ENCODE measurements at regions not wholly inside any gene's neighbourhood (a gene's known extent, or its start where the extent isn't known, plus 50 kb on each side); places are given as distances from the start of the nearest gene placed in this dataset.

GRCh38 chr16:72444696-72445095, 272.7 kb upstream of the PMFBP1 start:
- Histone ChIP-seq H3K4me2 (no peak overlapping the region), H3K4me1 (ENCODE audit: insufficient read depth) (no peaks in the 10 kb centered on the region), H2AFZ (no peak overlapping the region), H3K27ac (no peak overlapping the region), H3K36me3 (replicated peaks; ENCODE audit: insufficient read depth, low read depth) (no peaks in the 10 kb centered on the region), H3K79me2 (no peaks in the 10 kb centered on the region), H3K4me3 (no peak overlapping the region), H3K9me3 (ENCODE audit: low read depth) (no peaks in the 10 kb centered on the region), H3K9me2 (replicated peaks; ENCODE audit: insufficient read depth) (no peaks in the 10 kb centered on the region), H4K20me1 (ENCODE audit: insufficient read depth, poor library complexity, severe bottlenecking) (no peaks in the 10 kb centered on the region), H3K27me3 (no peaks in the 10 kb centered on the region)
- TF ChIP-seq CTCF (IDR thresholded peaks at IDR 0.05; ENCODE audit: poor library complexity) (no peak), EZH2phosphoT487 (IDR thresholded peaks at IDR 0.05; ENCODE audit: low read depth, severe bottlenecking, unreplicated experiment) (no peak), EZH2 (IDR thresholded peaks at IDR 0.05; ENCODE audit: borderline replicate concordance) (no peak)
- 97% methylated on average over 1 of the region's 1 CpG for WGBS (ENCODE audit: low lambda C conversion rate, missing lambda C conversion rate)
- DNase-seq (ENCODE audit: low spot score), result no peak

- H2AFZ ChIP-seq, result no peak overlapping the region
- no peak overlapping the region for H3K4me3 ChIP-seq
- WGBS (ENCODE audit: low lambda C conversion rate, missing lambda C conversion rate), result 67% methylated on average over 1 of the region's 1 CpG
- no peak overlapping the region for H3K4me2 ChIP-seq
- TF ChIP-seq CTCF (IDR thresholded peaks at IDR 0.05; ENCODE audit: poor library complexity) (no peak), EZH2 (IDR thresholded peaks at IDR 0.05; ENCODE audit: borderline replicate concordance) (no peak)
- H3K36me3 ChIP-seq (replicated peaks; ENCODE audit: insufficient read depth, low read depth), result no peaks in the 10 kb centered on the region
- no peaks in the 10 kb centered on the region for H3K4me1 ChIP-seq (ENCODE audit: insufficient read depth)
- H3K27me3 ChIP-seq, result no peaks in the 10 kb centered on the region
- H3K9me3 ChIP-seq (ENCODE audit: low read depth), result no peaks in the 10 kb centered on the region
- H3K27ac ChIP-seq, result no peak overlapping the region
- H3K9me2 ChIP-seq (replicated peaks; ENCODE audit: insufficient read depth), result no peaks in the 10 kb centered on the region
- H4K20me1 ChIP-seq (ENCODE audit: insufficient read depth, poor library complexity, severe bottlenecking), result no peaks in the 10 kb centered on the region
- H3K79me2 ChIP-seq, result no peaks in the 10 kb centered on the region
- DNase-seq (ENCODE audit: low spot score), result no peak
Observed at GRCh38 chr16:72443809-72444208, 271.9 kb upstream of the PMFBP1 start.

- WGBS (ENCODE audit: low lambda C conversion rate, missing lambda C conversion rate), result 70% methylated on average over 5 of the region's 5 CpGs
- no peaks in the 10 kb centered on the region for H3K9me2 ChIP-seq (replicated peaks; ENCODE audit: insufficient read depth)
- no peak for TF ChIP-seq CTCF (IDR thresholded peaks at IDR 0.05; ENCODE audit: poor library complexity)
- TF ChIP-seq EZH2 (IDR thresholded peaks at IDR 0.05; ENCODE audit: borderline replicate concordance), result no peak
- no peak for TF ChIP-seq EZH2phosphoT487 (IDR thresholded peaks at IDR 0.05; ENCODE audit: low read depth, severe bottlenecking, unreplicated experiment)
- H3K4me1 ChIP-seq (ENCODE audit: insufficient read depth), result no peaks in the 10 kb centered on the region
- no peaks in the 10 kb centered on the region for H3K27me3 ChIP-seq
- no peak overlapping the region for H3K27ac ChIP-seq
- DNase-seq (ENCODE audit: low spot score), result no peak
- no peak overlapping the region for H3K4me3 ChIP-seq
- H2AFZ ChIP-seq, result no peak overlapping the region
- no peak overlapping the region for H3K4me2 ChIP-seq
- no peaks in the 10 kb centered on the region for H3K9me3 ChIP-seq (ENCODE audit: low read depth)
- H3K79me2 ChIP-seq, result no peaks in the 10 kb centered on the region
- H4K20me1 ChIP-seq (ENCODE audit: insufficient read depth, poor library complexity, severe bottlenecking), result no peaks in the 10 kb centered on the region
- H3K36me3 ChIP-seq (replicated peaks; ENCODE audit: insufficient read depth, low read depth), result no peaks in the 10 kb centered on the region
Observed at GRCh38 chr16:72442385-72443158, 270.6 kb upstream of the PMFBP1 start.

Measured in hepatocyte (in vitro differentiated cells).